ENCODE measurements at regions not wholly inside any gene's neighbourhood (a gene's known extent, or its start where the extent isn't known, plus 50 kb on each side); places are given as distances from the start of the nearest gene placed in this dataset.

- peak; percentile 48; the same call in 1 of the 2 replicates for TF ChIP-seq BCL3 (CRISPR knock-in tag; IDR thresholded peaks at IDR 0.05)
- no peak for TF ChIP-seq ZBTB10 (CRISPR knock-in tag; IDR thresholded peaks at IDR 0.05; ENCODE audit: borderline replicate concordance)
- TF ChIP-seq ZNF333 (CRISPR knock-in tag; IDR thresholded peaks at IDR 0.05; ENCODE audit: borderline replicate concordance): no peak
- TF ChIP-seq FOXA3 (CRISPR knock-in tag; IDR thresholded peaks at IDR 0.05): peak; percentile 72
- no peak for TF ChIP-seq ZNF180 (CRISPR knock-in tag; IDR thresholded peaks at IDR 0.05; ENCODE audit: borderline replicate concordance, low read depth)
- peak; percentile 64 for TF ChIP-seq SUZ12 (IDR thresholded peaks at IDR 0.05; ENCODE audit: low read depth, low read length)
- TF ChIP-seq ZNF430 (CRISPR knock-in tag; IDR thresholded peaks at IDR 0.05): 0 out of 2 replicates have a peak, but pooled peaks have one; percentile 34
- TF ChIP-seq ZNF501 (CRISPR knock-in tag; IDR thresholded peaks at IDR 0.05): 0 out of 2 replicates have a peak, but pooled peaks have one; percentile 25
- no peak for TF ChIP-seq KDM5A (IDR thresholded peaks at IDR 0.05; ENCODE audit: borderline replicate concordance, low read length)
- TF ChIP-seq ERF (CRISPR knock-in tag; IDR thresholded peaks at IDR 0.05): 0 out of 2 replicates have a peak, but pooled peaks have one; percentile 32
- TF ChIP-seq THAP11 (CRISPR knock-in tag; IDR thresholded peaks at IDR 0.05): peak; percentile 99
- TF ChIP-seq TRIM24 (CRISPR knock-in tag; IDR thresholded peaks at IDR 0.05): no peak
- TF ChIP-seq SMARCC2 (IDR thresholded peaks at IDR 0.05): no peak
- no peak for TF ChIP-seq ZNF777 (CRISPR knock-in tag; IDR thresholded peaks at IDR 0.05)
- TF ChIP-seq FOXK1 (CRISPR knock-in tag; IDR thresholded peaks at IDR 0.05; ENCODE audit: borderline replicate concordance, low read depth): peak; percentile 71; the same call in 1 of the 2 replicates
- 0 out of 2 replicates have a peak, but pooled peaks have one; percentile 17 for TF ChIP-seq ZFY (CRISPR knock-in tag; IDR thresholded peaks at IDR 0.05)
- no peak for TF ChIP-seq SKIL (CRISPR knock-in tag; IDR thresholded peaks at IDR 0.05; ENCODE audit: borderline replicate concordance)
- peak; percentile 45; the same call in 1 of the 2 replicates for TF ChIP-seq FOXJ3 (CRISPR knock-in tag; IDR thresholded peaks at IDR 0.05; ENCODE audit: borderline replicate concordance)
- peak; percentile 81 for TF ChIP-seq GABPB1 (CRISPR knock-in tag; IDR thresholded peaks at IDR 0.05)
- peak; percentile 16; the same call in 1 of the 2 replicates for TF ChIP-seq SALL1 (CRISPR knock-in tag; IDR thresholded peaks at IDR 0.05)
- TF ChIP-seq ZNF670 (CRISPR knock-in tag; IDR thresholded peaks at IDR 0.05; ENCODE audit: borderline replicate concordance): 0 out of 2 replicates have a peak, but pooled peaks have one; percentile 28
- TF ChIP-seq PATZ1 (CRISPR knock-in tag; IDR thresholded peaks at IDR 0.05): no peak
These were observed 66.2 kb upstream of the IRF2BP2 start (continued) for GRCh38 chr1:234676103-234676594.
